NCI-H2029 (cell line): ENCODE measurements at regions not wholly inside any gene's neighbourhood (a gene's known extent, or its start where the extent isn't known, plus 50 kb on each side); places are given as distances from the start of the nearest gene placed in this dataset.

Source experiments
- DNase-seq: peaks from one replicate; lab custom pipeline; 2025; lab: John Stamatoyannopoulos, UW

DNA sequence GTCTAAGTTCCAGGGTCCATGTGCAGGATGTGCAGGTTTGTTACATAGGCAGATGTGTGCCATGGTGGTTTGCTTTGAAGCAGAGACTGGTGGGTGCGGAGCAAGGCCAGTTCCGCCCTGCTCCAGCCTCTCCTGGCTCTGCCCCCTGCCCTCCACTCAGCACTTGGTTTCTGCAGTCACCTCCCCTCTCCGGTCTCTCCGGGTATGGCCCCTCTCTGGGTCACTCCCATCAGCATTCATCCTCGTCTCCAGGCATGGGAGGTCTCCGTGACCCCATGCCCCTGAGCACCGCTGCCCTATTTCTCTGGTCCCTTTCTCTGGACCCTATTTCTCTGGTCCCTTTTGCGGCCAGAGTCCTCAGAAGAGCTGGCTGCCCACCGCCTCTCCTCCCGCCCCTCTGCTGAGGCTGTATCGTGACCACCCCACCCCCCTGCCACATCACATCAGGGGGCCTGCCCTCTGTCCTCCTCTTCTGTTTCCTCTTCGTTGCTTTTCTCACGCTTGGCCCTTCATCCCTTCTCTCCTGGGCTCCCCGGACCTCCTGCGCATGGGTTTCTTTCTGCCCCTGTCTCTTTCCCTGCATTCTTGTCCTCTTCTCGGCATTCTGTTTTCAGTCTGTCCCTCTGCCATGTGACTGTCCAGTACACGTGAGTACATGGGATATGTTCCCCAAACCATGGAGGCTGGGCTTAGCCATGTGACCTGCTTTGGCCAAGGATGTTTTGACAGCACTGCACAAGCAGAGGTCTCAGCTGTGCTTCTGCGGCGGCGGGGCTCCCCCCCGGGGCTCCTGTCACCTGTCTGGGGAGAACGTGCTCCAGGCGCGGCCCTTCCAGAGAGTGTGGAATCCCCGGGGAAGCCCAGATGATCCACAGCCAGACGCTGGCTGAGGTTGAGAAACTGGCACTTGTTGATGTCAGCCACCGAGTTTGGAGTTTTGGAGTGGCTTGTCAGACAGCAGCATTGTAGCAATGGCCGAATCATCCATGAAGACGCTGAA, 54.4 kb upstream of the C1orf174 start:
- DNase-seq: no peak

DNA sequence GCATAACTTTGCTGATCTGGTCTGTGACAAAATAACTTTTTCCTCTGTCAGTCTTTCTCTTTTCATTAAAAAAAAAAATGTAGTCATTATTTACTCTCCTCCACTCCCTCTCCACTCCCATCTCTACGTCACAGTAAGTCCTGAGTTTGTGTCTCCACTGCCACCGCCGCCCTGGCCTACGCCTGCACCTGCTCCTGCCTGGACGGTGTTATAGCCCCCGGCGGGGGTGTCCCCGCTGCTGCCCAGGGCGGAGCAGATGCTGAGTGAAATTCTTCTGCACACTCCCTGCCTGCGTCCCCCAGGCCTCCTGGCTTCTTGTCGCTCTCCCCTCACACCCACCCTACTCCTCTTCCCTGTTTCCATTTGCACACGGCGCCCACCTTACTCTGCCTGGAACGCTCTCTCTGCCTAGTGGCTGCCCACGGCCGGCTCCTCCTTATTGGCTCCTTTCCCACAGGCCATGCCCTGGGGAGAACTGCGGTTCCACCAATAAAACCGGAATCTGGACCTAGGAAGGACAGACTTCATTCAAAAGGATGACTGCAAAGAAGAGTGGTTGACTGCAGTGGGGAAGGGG, 55.2 kb upstream of the C1orf174 start:
- no peak for DNase-seq

DNA sequence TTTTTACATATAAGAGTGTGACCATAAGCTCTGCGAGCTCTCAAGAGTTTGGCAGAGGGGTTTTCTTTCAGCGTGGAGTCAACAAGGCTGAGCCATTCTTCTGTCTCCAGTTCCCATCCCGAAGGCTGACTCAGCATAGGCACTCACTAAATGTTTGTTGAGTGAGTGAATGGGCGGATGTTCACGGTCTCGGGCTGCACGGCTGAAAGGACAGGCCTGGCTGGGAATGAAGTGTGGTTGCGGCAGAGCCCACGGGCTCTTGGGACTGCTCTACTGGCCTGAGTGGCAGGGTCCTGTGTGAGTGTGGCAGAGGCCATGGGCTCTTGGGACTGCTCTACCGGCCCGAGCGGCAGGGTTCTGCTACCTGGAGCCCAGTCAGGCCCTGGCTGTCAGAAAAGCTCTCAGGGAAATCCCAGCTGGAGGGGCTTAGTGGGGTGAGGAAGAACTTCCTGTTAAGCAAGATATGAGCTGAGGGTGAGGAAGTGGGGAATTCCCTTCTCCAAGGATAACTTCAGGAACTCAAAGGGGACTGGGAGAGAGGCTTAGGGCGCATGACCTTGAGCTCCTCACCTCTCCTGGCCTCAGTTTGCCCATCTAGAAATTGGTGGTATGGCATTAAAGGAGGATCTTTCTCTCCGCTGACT, 56.6 kb upstream of the C1orf174 start:
- DNase-seq: peak; percentile 44

DNA sequence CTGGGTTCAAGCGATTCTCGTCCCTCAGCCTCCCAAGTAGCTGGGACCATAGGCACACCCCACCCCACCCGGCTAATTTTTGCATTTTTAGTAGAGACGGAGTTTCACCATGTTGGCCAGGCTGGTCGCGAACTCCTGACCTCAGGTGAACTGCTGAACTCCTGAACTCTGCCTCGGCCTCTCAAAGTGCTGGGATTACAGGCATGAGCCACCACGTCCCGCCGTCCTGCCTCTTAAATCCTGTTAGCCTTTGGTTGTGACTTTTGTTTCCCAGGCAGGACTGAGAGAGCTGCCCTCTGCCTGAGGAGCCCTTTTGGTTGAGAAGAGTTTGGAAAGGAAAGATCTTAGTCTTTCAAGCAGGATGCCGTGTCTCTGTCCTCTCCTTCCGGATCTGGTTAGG, 59.3 kb upstream of the C1orf174 start:
- no peak for DNase-seq

DNA sequence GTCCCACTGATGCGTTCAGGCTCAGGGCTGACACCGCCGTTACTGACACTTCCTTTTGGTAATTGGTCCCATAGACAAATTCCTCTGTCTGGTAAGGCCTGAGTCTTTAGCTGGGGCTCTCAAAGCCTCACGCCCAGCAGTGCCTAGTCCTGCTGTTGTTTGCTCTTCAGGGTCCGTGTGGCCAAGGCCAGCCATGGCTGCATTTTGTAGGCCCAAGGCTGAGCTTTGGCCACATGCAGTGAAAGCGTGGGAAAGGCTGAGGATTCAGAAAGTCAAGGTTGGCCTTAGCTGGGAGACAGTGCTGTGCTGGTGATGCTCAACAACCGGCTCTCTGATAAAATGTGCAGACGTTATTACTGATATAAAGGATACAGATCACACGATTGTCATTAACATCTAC, 63.5 kb upstream of the C1orf174 start:
- DNase-seq: no peak

DNA sequence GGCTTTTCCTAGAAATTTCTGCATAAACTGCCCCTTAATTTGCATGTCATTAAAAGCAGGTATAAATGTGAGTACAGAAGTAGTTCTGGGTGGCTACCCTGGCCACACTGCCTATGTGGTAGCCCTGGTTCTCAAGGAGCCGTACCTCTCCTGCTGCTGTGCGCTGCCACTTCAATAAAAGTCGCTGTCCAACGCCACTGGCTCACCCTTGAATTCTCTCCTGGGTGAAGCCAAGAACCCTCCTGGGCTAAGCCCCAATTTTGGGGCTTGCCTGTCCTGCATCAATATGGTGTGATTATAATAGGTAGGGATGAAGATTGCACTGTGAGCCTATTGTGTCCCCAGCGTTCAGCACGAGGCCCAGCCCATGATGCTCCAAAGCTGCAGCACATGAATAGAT, 65.6 kb upstream of the C1orf174 start:
- DNase-seq: no peak

DNA sequence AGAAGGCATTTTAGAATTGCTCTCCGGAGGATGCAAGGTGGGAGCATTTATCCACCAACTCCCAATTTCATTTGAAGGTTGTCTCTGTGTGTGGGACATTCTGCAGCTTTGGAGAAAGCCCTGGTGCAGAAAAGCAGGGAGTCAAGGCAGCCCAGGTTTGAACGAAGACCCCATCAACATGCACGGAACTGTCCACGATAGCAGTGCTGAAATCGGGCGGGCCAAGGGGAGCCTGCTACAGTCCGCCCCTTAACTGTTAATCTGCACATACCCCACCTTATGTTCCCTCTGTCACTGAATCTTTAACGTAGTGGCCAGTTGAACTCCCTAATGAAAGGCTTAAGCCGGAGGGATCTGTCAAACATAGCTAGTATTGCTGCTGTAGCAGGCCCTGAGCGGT, 68.8 kb upstream of the C1orf174 start:
- no peak for DNase-seq

DNA sequence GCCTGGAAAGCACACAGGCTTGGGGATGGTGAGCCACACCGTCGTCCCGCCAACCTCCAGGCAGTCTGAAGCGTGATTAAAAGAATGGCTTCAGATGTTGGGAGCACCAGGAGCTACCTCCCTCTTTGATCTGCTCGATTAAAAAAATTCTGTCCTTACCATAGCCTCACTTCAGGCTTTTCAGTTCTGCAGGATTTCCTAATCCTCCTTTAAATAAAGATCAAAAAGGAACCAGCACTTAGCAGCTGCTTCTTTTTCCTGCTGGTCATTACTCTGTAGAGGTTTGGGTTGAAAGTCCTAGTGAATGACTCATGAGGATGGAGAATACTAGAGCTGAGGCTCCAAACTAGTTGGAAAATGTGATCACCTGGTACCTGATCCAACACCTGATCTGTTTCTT, 71.9 kb upstream of the C1orf174 start:
- DNase-seq: no peak

DNA sequence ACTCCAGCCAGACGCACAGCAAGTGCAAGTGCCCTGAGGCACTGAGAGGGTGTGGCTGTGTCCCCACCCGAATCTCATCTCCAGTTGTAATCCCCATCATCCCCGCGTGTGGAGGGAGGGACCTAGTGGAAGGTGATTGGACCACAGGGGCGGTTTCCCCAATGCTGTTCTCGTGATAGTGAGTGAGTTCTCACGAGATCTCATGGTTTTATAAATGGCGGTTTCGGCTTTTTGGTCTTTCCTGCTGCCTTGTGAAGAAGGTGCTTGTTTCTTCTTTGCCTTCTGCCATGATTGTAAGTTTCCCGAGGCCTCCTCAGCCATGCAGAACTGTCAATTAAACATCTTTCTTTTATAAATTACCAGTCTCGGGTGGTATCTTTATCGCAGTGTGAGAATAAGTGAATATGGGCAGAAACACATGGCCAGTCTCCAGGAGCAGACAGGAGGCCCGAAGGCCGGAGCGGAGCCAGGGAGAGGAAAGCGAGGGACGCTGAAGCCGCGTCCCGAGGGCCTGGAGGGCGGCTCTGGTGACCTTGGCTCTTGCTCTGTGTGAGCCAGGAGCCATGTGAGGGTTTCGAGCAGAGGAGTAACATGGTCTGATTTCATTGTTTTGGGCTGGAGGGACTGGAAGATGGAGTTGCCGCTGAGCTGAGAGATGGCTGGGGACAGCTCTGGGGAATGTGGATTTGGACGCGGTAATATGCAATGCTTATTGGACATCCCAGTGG, 76.0 kb upstream of the C1orf174 start:
- DNase-seq: no peak

DNA sequence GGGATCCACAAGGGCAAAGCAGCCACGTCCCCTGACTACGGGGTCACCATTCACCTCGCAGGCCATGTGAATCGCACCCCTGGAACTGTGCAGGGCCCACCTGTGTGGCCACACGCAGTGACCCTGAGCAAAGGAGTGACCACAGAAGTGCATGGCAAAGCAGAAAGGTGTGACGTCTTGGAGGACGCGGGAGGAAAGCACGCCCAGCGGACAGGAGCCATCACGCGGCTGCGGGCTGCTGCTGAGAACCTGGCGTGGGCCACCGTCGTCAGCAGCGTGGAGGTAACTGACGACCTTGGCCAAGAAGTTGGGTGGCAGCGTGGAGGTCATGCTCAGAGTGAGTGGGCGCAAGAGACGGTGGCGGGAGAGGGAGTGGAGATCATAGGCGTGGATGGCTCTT, 76.7 kb upstream of the C1orf174 start:
- DNase-seq: no peak

DNA sequence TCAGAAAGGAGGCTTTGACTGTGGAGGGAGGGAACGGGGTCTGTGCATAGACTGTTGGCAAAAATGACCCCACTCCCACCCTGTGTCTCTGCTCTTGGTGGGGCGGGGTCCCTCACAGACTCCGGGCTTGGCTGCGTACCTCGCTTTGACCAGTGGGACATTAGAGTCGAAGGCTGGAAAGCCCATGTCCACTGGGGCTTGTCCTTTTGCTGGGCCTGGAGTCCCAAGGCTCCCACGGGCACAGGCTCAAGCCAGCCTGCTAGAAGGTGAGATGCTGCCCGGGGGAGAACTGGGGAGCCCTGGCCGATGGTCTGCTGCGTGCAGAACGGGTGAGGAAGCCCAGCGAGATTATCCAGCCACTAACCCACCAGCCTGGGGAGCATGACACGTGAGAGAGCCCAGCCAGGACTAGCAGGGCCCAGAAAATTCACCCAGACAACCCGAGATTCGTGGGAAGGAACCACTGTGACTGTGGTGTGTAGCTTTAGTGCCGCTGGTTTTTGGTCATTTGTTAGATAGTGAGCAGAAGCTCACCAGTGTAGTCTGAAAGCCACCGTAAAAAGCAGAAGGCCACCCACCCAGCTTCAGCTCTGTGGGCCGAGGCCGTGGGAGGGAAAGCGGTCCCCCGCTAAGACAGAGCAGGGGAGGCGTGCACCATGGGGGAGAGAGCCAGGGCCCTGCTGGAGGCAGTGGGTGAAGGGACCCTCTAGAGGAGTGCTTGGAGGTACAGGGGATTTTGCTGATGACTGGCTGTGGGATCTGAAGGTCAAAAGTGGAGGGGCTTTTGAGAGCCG, 78.3 kb upstream of the C1orf174 start:
- DNase-seq: no peak

DNA sequence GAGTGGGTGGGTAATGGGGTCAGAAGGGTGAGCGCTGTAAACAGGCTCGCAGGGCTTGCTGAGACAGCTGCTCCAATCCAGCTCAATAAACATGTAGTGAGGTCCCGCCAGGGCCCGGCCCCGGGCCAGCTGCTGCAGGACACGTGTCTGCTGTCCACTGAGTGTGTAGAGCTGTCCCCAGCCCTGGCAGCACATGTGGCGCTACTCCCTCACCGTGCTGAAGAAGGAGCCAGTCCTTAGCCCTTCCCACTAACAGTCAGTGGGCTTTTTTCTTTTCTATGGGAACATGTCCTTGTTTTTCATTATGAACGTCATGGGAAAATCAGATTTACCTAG, 78.9 kb upstream of the C1orf174 start:
- no peak for DNase-seq

DNA sequence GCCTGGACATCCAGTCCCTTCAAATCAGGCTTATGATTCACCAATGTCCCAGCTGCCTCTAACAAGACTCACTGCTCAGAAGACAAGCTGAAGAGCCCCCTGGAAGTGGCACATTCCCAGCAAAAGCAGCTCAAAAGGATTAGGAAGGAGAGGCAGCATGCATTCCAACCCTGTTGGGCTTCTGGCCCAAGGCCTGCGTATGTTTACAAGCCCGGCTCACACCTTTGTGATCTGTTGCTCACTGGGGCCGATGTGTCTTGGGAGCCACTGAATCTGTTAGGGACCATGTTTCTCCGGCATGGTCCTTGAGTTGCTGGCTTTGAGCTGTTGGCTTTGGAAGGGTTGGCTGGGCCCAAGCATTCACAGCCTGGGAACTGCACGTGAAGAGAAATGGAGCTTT, 81.2 kb upstream of the C1orf174 start:
- DNase-seq: no peak

DNA sequence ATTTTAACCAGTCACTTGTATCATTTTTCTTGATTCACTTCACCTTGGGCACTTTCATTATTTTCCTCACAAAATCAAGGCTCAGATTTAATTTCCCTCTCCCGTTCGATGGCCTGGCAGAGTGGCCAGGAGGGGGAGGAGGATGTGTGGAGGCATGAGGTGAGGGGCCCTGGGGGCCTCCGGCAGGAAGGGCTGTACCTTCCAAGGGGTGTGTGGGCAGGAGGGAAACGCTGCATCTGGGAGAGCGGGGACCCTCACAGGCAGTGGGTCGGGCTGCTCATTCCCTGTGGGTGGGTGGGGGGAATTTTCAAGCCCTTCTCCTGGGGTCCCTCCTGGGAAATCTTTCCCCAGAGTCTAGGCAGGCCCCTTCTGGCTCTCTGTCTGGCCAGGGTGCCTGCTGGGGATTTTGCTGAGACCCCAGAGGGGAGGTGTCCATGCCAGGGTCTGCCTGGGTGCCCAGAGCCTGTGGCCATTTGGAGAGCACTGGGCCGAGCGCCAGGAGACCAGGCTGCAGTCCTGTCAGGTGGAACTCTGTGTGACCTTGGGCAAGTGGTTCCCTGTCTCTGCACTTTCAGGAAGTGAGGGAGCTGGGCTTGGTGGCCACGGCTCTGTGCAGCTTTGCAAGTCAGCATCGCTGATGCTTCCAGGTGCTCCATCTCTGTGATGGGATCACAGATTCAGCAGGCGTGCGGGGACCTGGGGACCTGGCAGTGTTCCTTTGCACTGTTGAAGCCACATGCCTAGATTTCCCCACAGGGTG, 81.9 kb upstream of the C1orf174 start:
- no peak for DNase-seq

DNA sequence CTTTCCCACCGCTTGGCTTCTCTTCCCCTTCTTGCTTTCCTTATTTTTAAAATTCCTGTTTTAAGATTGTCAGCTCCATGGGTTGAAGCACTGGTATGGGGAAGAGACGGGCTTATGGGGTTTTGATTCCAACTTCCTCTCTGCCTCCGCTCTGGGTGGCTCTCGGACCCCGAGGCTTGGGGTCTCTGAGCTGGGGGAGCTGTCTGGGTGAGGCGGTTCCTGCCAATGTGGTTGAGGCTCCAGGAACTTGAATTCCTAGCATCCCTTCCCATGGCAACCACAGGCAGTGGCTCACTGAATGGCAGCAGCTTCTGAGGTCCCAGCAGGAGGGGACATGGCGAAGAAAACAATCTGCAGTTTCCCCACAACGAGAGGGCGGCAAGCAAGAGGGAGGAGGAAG, 83.1 kb upstream of the C1orf174 start:
- DNase-seq: no peak

DNA sequence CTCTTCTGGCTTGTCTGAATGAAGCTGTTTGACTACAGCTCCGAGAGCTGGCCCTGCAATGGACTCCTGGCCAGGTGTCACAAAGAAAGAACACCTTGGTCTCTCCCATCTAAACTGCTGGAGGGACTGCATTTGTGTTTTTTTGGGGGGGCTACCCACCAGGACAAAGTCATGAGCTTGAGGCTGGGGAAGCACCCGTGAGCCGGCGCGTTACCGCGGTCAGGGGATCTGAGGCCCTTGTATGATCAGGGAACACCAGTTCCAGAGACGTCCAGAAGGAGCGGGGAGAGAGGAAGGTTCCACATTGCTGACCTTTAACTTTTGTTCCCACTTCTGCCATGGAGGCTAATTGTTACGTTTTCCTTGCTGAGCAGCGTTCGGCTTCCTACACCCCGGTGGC, 84.5 kb upstream of the C1orf174 start:
- no peak for DNase-seq

DNA sequence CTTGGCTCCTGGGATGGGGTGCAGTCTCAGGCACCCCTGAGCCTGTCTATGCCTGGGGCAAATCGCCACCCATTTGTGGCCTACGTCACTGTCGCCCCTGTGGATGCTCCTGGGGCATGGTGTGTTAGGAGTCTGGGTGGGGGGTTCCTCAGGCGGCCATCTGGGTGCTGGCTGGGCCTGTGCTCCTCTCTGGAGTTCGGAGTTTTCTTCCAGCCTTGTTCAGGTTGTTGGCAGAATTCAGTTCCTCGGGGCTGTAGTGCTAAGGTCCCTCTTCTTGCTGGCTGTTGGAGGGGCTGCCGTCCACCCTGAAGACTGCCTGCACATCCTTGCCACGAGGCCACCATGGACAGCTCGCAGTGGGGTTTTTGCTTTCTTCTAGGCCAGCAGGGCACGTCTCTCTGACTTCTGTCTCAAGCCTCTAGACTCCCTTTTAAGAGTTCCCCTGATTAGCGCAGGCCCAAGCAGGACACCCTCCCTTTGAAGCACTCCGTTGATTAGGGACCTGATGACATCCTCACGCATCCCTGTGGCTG, 86.7 kb upstream of the C1orf174 start:
- DNase-seq: no peak

DNA sequence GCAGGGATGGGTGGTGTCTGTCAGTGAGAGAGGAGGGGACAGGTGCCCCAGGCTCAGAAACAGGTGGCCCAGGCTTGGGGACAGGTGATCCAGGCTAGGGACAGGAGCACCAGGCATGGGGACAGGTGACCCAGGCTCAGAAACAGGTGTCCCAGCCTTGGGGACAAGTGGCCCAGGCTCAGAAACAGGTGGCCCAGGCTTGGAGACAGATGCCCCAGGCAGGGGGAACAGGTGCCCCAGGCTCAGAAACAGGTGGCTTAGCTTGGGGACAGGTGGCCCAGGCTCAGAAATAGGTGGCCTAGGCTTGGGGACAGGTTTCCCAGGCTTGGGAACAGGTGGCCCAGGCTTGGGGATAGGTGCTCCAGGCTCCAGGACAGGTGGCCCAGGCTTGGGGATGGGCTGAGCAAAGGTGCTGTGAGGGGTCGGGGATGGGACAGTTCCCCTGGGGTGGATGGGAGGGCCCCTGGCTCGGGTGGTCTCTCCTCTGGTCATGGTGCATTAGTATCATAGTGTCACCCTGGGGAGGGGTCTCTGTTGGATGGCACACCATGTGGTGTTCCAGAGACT, 87.7 kb upstream of the C1orf174 start:
- no peak for DNase-seq

DNA sequence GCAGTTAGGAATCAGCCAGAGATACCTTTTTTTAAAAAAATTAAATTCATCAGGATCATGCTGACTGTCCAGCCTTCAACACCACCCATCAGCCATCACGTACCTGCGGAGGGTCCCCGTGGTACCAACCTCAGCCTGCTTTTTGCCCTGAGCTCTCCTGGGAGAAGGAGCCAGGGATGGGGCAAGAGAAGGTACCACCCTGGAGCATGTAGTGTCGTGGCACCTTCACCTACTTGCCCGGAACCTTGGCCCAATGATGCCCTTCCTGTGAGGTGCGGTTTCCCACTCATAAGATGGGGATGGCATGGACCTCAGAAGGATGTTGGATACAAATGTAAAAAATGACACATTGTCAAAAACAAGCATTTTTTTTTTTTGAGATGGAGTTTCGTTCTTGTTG, 88.4 kb upstream of the C1orf174 start:
- no peak for DNase-seq

DNA sequence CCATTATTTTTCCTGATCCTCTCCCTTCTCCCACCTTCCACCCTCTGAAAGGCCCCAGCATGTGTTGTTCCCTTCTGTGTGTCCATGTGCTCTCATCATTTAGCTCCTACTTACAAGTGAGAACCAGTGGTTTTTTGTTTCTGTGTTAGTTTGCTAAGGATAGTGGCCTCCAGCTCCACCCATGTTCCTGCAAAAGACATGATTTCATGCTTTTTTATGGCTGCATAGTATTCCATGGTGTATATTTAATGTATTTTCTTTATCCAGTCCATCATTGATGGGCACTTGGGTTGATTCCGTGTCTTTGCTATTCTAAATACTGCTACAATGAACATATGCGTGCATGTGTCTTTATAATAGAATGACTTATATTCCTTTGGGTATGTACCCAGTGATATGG, 89.4 kb upstream of the C1orf174 start:
- no peak for DNase-seq
